ENCODE measurements at regions not wholly inside any gene's neighbourhood (a gene's known extent, or its start where the extent isn't known, plus 50 kb on each side); places are given as distances from the start of the nearest gene placed in this dataset.
"Not testable (repeated sequence)": the region's sequence is repeated elsewhere in the genome, so short reads cannot be mapped to it uniquely, and the experiment has no call there.

DNA sequence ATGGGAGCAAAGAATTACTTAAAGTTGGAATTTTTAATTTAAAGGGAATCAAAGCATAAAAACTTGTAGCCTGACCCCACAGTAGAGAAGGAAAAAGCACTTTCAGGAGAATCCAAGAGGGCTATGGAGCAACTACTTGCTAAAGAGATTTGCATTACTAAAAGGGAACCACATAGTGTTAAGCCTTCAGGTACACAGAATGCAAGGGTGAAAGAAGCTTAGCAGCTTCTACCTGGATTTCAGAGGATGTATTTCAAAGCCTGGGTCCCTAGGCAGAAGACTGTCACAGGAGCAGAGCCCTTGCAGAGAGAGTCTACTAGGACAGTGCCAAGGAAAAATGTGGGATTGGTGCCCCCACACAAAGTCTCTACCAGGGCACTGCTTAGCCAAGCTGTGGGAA is 575.0 kb downstream of the GBE1 start:
- no peak for DNase-seq (ENCODE audit: low spot score)

- not testable (repeated sequence) for DNase-seq (ENCODE audit: low spot score)
These were observed 579.2 kb downstream of the GBE1 start for GRCh38 chr3:81182086-81182875.

DNA sequence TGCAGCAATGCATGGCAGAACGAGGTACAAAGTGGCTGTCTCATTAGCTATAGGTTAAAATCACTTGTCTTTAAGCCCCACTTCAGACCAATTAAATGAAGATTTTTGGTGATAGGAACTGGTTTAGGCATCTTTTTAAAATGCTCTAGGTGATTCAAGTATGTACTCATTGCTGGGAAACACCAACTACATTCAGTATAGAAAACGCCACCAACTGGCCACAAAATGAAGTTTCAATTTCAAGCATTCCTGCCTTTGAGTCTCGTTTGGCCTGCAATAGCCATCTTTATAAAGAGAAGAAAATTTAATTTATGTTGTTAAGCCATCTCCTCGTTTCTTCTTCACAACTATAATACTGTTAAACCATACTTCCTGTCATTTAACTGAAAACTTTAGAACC is 587.9 kb downstream of the GBE1 start:
- no peak for DNase-seq (ENCODE audit: low spot score)

GRCh38 chr3:81170298-81170697 is 591.1 kb downstream of the GBE1 start:
- DNase-seq (ENCODE audit: low spot score): no peak

DNA sequence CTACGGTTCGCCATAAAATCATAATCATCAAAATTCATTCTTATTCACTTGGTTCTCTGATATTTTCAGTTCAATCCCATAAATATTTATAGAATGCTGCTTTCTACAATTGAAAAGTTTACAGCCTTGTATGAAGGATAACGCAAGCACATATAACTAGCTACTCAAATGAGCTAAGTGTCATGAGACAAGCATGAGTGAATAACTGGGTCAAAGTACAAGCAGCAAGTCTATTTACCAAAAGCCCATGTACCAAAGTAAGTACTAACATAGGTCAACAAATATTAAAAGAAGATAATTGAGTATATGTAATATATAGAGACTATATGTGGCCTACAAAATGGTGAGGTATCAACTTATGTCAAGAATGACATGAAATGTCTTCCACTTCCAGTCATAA is 596.6 kb downstream of the GBE1 start:
- DNase-seq (ENCODE audit: low spot score): no peak

DNA sequence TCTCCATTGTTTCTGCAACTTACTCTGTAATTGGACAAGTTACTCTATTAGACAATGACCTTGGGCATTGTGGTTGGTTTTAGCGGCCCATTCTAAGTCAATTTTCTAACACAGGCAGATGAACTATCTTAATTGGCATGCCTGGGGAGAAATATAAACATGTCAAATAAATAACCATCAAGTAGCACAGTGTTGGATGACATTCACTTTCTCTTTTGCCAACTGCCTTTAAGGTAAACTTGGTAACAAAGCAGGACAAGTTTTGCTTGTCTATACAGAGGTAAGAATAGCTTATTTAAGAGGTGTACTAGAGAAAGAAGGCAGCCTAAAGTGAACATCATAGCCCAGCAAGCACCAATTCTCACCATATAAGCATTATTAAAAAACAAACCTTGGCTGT is 599.6 kb downstream of the GBE1 start:
- no peak for DNase-seq (ENCODE audit: low spot score)

GRCh38 chr3:81161100-81161499 is 600.3 kb downstream of the GBE1 start:
- DNase-seq (ENCODE audit: low spot score): no peak

DNA sequence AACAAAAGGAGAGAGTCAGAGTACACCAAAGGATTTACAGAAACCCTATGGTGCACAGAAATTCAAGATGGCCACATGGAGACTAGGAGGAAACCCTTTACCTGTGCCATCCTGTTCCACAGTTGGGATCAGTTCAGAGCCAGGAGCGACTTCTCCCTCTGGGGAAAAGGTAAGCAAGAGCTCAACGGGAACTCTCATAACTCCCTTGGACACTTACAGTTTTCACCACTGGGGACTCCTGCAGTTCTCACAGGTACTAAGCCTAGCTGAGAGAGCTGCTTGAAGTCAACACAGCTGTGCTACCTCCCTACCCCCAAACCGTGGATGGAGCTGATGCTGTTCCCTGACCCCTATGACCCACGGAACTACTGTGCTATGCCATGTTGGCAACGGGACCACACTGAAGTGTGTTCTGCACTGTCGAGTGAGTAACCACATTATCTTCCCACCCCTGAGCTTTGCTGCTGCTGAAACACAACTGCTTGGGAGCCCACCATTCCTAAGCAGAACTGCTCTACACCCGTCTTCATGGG is 606.8 kb downstream of the GBE1 start:
- no peak for DNase-seq (ENCODE audit: low spot score)

- no peak for DNase-seq (ENCODE audit: low spot score)
These were observed 609.3 kb downstream of the GBE1 start for GRCh38 chr3:81152156-81152555.

- DNase-seq (ENCODE audit: low spot score): no peak
These were observed 628.5 kb downstream of the GBE1 start for GRCh38 chr3:81132995-81133394.

DNA sequence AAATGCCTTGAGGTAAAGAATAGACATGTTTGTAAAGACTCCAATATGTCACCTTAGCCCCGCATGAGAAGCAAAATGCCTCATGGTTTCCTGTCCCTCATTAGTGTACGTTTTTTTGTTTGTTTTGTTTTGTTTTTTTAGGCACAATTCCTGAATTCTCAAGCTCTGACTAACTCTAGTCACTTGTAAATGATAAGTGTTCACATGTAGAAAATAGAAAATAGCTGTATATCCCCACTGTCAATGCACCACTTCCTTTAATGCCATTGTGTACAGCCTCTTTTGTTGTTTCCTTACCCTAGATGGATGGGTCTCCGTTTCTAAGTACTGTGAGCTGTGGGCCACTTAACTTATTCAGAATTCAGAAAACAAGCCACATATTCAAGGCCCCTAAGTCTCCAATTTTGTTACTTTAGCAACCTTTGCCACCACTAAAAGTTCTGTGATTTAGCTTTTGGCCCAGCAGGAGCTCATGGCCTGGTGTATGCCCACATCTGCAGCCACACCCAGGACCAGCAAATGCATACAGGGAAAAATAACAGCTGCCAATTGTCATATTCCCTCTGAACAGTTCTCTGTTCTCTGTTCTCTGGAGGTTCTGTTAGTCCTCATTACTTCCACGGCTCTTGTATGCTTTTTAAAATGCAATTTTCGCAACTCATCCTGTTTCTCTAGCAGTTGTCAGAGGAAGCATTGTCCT is 655.5 kb downstream of the GBE1 start:
- no peak for DNase-seq (ENCODE audit: low spot score)

- DNase-seq (ENCODE audit: low spot score): no peak
These were observed 656.2 kb downstream of the GBE1 start for GRCh38 chr3:81105206-81105605.

DNA sequence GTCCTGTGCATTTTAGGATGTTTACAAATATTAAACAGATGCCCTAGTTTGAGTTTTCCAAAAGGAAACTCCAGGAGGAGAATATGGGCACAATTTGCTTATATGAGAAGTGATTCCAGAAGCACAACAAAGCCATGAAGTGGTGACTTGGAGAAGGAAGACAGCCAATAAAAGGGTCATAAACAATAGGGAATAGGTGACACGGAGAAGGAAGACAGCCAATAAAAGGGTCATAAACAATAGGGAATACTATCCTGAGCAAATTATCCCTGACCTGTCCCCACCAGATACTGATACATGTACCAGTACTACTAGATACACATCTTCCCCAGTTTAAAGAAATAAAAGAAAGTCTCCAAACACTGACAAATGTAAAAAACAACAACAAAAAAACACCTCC is 663.6 kb downstream of the GBE1 start:
- DNase-seq (ENCODE audit: low spot score): no peak

- DNase-seq (ENCODE audit: low spot score): no peak
These were observed 665.5 kb downstream of the GBE1 start for GRCh38 chr3:81095956-81096355.

- DNase-seq (ENCODE audit: low spot score): no peak
These were observed 666.5 kb downstream of the GBE1 start for GRCh38 chr3:81094986-81095385.

GRCh38 chr3:81087607-81088006 is 673.8 kb downstream of the GBE1 start:
- DNase-seq (ENCODE audit: low spot score): no peak

DNA sequence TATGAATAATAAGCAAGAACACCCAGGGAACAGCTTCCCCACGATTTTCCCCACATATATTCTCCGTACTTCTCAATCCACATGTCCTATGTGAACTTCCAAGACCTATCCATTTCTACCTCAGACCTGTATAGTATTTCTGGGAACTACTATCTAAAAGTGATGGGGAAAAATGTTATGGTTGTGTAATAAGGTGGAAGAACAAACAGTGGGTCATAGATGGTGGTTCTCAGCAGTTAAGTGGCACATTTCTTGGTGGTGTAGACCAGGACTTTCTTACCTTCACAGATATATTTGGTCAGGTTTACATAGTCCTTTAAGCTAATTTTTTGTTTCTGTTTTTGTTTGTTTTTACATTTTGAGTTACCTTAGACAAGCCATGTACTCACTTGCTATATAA is 675.1 kb downstream of the GBE1 start:
- no peak for DNase-seq (ENCODE audit: low spot score)

DNA sequence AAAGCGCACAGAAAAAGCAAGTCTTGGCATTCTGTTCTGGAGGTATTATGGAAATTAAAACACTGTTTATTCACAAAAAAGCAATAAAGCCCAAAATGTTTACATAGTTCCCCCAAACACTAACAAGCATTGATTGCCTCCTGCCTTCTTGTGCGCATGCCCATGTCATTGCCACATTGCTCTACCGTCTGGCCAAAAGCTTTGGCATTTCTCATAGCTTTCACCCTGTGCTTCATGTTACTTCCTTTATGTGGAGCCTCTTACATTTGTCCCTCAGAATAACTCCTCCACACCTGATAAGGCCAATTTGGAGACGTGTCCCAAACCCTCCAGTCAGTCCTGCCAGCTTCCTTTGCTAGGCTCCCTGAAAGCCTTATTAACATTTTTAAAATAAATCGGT is 680.8 kb downstream of the GBE1 start:
- DNase-seq (ENCODE audit: low spot score): no peak

GRCh38 chr3:81072591-81072990 is 688.9 kb downstream of the GBE1 start:
- peak; percentile 18 for DNase-seq (ENCODE audit: low spot score)

- DNase-seq (ENCODE audit: low spot score): no peak
These were observed 692.9 kb downstream of the GBE1 start for GRCh38 chr3:81068546-81068945.

DNA sequence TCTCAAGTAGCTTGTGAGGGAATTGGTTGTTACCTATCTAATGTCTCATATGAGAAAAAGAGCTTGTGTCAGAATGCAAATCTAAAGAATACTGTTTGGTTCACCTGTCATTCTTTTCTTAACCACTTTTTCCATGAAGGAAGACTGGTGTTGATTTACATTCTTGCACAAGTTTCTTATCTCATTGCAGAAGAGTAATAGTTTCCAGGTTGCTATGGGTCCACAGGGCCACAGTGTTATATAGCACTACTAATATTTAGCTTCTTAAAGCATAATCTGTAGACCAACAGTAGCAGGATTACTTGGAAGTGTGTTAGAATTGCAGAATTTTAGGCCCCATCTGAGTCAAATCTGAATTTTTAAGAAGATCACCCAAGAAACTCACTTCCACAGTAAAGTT is 697.5 kb downstream of the GBE1 start:
- no peak for DNase-seq (ENCODE audit: low spot score)

DNA sequence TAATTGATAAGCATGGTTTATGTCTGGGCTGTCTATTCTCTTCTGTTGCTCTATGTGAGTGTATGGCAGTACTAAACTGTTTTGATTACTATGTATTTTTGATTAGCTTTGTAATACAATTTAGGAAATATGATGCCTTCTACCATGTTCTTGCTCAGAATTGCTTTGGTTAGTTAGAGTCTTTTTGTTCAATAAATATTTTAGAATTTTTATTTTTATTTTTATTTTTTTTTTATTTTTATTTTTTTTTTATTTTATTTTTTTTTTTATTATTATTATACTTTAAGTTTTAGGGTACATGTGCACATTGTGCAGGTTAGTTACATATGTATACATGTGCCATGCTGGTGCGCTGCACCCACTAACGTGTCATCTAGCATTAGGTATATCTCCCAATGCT is 710.3 kb downstream of the GBE1 start:
- not testable (repeated sequence) for DNase-seq (ENCODE audit: low spot score)

GRCh38 chr3:81048058-81048665 is 713.3 kb downstream of the GBE1 start:
- no peak for DNase-seq (ENCODE audit: low spot score)

All from putamen (tissue), 1 donor.